ENCODE measurements at regions not wholly inside any gene's neighbourhood (a gene's known extent, or its start where the extent isn't known, plus 50 kb on each side); places are given as distances from the start of the nearest gene placed in this dataset.

DNA sequence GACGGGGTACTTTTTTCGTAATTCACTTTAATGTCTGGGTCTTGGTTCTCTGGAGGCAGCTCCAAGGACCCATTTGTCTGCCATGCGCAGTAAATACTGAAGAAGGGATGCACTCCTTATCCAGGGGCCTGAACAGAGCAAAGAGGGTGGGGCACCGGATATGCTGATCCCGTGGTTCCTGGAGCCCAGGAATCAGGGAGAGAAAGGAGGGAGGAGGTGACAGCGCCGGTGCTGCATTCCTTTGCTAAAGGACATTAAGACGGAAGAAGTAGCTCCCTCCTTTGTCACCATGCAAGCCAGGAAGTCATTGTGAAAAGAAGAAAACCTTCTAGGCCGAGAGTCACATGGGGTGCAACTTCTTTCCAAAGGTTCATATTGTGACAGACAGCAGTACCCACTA, 1057.7 kb downstream of the VRK1 start:
- Histone ChIP-seq H3K9me3 (no peaks in the 10 kb centered on the region), H3K36me3 (no peaks in the 10 kb centered on the region), H3K4me1 (peaks cover 2% of the 10 kb centered on the region), H3K27me3 (no peaks in the 10 kb centered on the region), H3K4me3 (no peak overlapping the region), H3K27ac (no peak overlapping the region)
- TF ChIP-seq EP300 (IDR thresholded peaks at IDR 0.05) (no peak), POLR2AphosphoS5 (IDR thresholded peaks at IDR 0.05) (no peak), POLR2A (IDR thresholded peaks at IDR 0.05) (no peak)
- TF ChIP-seq, protein P1, sequence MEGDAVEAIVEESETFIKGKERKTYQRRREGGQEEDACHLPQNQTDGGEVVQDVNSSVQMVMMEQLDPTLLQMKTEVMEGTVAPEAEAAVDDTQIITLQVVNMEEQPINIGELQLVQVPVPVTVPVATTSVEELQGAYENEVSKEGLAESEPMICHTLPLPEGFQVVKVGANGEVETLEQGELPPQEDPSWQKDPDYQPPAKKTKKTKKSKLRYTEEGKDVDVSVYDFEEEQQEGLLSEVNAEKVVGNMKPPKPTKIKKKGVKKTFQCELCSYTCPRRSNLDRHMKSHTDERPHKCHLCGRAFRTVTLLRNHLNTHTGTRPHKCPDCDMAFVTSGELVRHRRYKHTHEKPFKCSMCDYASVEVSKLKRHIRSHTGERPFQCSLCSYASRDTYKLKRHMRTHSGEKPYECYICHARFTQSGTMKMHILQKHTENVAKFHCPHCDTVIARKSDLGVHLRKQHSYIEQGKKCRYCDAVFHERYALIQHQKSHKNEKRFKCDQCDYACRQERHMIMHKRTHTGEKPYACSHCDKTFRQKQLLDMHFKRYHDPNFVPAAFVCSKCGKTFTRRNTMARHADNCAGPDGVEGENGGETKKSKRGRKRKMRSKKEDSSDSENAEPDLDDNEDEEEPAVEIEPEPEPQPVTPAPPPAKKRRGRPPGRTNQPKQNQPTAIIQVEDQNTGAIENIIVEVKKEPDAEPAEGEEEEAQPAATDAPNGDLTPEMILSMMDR (IDR thresholded peaks at IDR 0.05): no peak
- WGBS: 85% methylated on average over 9 of the region's 9 CpGs
- DNase-seq (ENCODE audit: low spot score in 2 of 2): no peak

DNA sequence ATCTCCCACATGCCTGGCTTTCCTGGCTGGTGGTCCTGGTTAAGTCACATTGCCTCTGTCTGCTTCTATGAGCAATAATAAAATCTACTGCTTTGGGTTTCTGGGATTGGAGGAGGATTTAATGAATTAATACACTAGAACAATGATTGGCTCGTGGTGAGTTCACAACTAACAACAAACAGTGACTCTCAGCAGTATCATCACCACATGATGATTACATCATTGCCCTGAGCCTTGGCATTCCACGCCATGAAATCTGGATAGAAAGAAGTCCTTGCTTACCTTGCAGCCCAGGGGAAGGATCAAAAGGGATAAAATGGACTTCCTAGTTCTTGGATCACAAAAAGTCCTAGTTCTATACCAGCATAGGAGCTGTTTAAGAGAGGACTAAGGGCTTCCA, 1069.0 kb downstream of the VRK1 start:
- Histone ChIP-seq H3K4me3 (no peak overlapping the region), H3K9me3 (no peaks in the 10 kb centered on the region), H3K27ac (no peak overlapping the region), H3K36me3 (no peaks in the 10 kb centered on the region), H3K4me1 (no peaks in the 10 kb centered on the region), H3K27me3 (no peaks in the 10 kb centered on the region)
- TF ChIP-seq, protein P1 (IDR thresholded peaks at IDR 0.05): no peak
- no peak for TF ChIP-seq EP300 (IDR thresholded peaks at IDR 0.05)
- TF ChIP-seq POLR2AphosphoS5 (IDR thresholded peaks at IDR 0.05): no peak
- TF ChIP-seq POLR2A (IDR thresholded peaks at IDR 0.05): no peak
- no peak for DNase-seq (ENCODE audit: low spot score in 2 of 2)
- 72% methylated on average over 2 of the region's 2 CpGs for WGBS

DNA sequence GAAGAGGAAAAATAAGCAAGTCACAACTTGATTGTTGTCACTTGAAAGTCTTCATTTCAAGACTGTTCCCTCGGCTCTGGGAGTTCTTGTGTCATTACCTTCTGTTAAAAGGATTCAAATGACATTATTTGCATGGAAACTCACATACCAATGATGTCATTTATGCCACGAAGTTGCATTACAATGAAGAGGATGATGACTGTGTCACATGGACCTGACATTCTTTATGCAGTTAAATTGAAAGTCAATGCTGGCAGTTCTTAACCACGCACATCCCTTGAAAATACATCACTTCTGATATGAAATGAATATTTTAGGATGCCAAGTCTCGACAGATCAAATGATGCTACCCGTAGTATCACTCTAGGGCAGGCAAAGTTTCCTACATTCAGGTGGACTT, 1069.5 kb downstream of the VRK1 start:
- DNase-seq (ENCODE audit: low spot score in 2 of 2): no peak
- TF ChIP-seq, protein P1 (IDR thresholded peaks at IDR 0.05): no peak
- TF ChIP-seq POLR2A (IDR thresholded peaks at IDR 0.05) (no peak), EP300 (IDR thresholded peaks at IDR 0.05) (no peak), POLR2AphosphoS5 (IDR thresholded peaks at IDR 0.05) (no peak)
- WGBS: 60% methylated on average over 5 of the region's 5 CpGs

DNA sequence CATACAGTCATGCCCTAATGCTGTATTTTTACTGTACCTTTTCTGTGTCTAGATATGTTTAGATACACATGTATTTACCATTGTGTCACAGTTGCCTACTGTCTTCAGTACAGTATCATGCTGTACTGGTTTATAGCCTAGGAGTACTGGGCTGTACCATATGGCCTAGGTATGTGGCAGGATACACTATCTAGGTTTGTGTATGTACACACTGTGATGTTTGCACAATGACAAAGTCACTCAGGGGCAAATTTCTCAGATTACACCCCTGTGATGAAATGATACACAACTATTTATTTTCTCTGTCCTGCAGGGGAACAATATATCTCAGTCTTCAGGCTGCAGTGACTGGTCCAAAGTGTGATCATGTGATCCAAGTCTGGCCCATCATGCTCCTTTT, 1076.1 kb downstream of the VRK1 start:
- Histone ChIP-seq H3K27me3 (no peaks in the 10 kb centered on the region), H3K27ac (no peak overlapping the region), H3K4me3 (no peak overlapping the region), H3K36me3 (no peaks in the 10 kb centered on the region), H3K4me1 (peaks cover 6% of the 10 kb centered on the region), H3K9me3 (no peaks in the 10 kb centered on the region)
- no peak for DNase-seq (ENCODE audit: low spot score in 2 of 2)
- TF ChIP-seq, protein P1 (IDR thresholded peaks at IDR 0.05): no peak
- no peak for TF ChIP-seq EP300 (IDR thresholded peaks at IDR 0.05)
- TF ChIP-seq POLR2AphosphoS5 (IDR thresholded peaks at IDR 0.05): no peak
- no peak for TF ChIP-seq POLR2A (IDR thresholded peaks at IDR 0.05)

More for the DNA sequence above, 1069.5 kb downstream of the VRK1 start:
- Histone ChIP-seq H3K27ac (no peak overlapping the region), H3K36me3 (no peaks in the 10 kb centered on the region), H3K27me3 (no peaks in the 10 kb centered on the region), H3K4me3 (no peak overlapping the region), H3K4me1 (no peaks in the 10 kb centered on the region), H3K9me3 (no peaks in the 10 kb centered on the region)

DNA sequence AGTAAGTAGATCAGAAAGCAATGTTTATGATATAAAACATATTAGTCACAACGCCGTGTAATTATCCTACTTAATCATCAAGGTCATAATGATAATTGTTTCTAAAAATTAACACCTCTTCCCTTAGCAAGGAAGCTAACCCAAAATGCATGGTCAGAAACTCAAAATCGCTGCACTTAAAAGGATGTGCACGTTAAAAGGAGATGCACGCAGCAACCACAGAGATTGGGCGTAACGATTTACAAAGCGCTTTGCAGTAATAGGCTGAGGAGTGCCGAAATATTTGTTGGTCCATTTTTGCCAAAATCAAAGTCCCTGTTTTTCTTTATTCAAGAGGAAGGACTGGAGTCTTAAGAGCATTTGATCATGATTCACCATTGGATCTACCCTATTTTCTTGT, 1077.2 kb downstream of the VRK1 start:
- Histone ChIP-seq H3K27me3 (no peaks in the 10 kb centered on the region), H3K27ac (no peak overlapping the region), H3K4me3 (no peak overlapping the region), H3K9me3 (no peaks in the 10 kb centered on the region), H3K36me3 (no peaks in the 10 kb centered on the region), H3K4me1 (peaks cover 16% of the 10 kb centered on the region)
- TF ChIP-seq POLR2A (IDR thresholded peaks at IDR 0.05): no peak
- no peak for TF ChIP-seq POLR2AphosphoS5 (IDR thresholded peaks at IDR 0.05)
- TF ChIP-seq, protein P1 (IDR thresholded peaks at IDR 0.05): no peak
- no peak for TF ChIP-seq EP300 (IDR thresholded peaks at IDR 0.05)
- WGBS: 89% methylated on average over 9 of the region's 9 CpGs
- no peak for DNase-seq (ENCODE audit: low spot score in 2 of 2)

Data from suprapubic skin (tissue), 4 donors.